GM04503 (cell line): ENCODE measurements at regions not wholly inside any gene's neighbourhood (a gene's known extent, or its start where the extent isn't known, plus 50 kb on each side); places are given as distances from the start of the nearest gene placed in this dataset.
"Not testable (repeated sequence)": the region's sequence is repeated elsewhere in the genome, so short reads cannot be mapped to it uniquely, and the experiment has no call there.

ENCODE experiments used
- DNase-seq: peaks from one replicate; pipeline ENCODE4 v3.0.0-alpha.2; 2012; ENCODE audit warnings: low read depth

GRCh38 chr2:122020377-122020776, 264.9 kb downstream of the TSN start:
- DNase-seq: no peak

GRCh38 chr2:122021941-122022340, 266.5 kb downstream of the TSN start:
- no peak for DNase-seq

- no peak for DNase-seq
Observed at GRCh38 chr2:122022531-122022930, 267.1 kb downstream of the TSN start.

- DNase-seq: no peak
Observed at GRCh38 chr2:122023059-122023864, 267.8 kb downstream of the TSN start.

- no peak for DNase-seq
Observed at GRCh38 chr2:122027510-122028217, 272.2 kb downstream of the TSN start.

- peak; percentile 74 for DNase-seq
Observed at GRCh38 chr2:122028371-122029100, 273.1 kb downstream of the TSN start.

- DNase-seq: no peak
Observed at GRCh38 chr2:122029456-122029855, 274.0 kb downstream of the TSN start.

GRCh38 chr2:122029945-122030344, 274.5 kb downstream of the TSN start:
- DNase-seq: no peak

GRCh38 chr2:122031544-122032263, 276.3 kb downstream of the TSN start:
- DNase-seq: no peak

GRCh38 chr2:122032264-122032645, 276.8 kb downstream of the TSN start:
- DNase-seq: no peak

- no peak for DNase-seq
Observed at GRCh38 chr2:122033778-122034177, 278.3 kb downstream of the TSN start.

- DNase-seq: no peak
Observed at GRCh38 chr2:122034344-122034743, 278.9 kb downstream of the TSN start.

GRCh38 chr2:122034777-122035176, 279.3 kb downstream of the TSN start:
- no peak for DNase-seq

- not testable (repeated sequence) for DNase-seq
Observed at GRCh38 chr2:122038816-122039215, 283.4 kb downstream of the TSN start.

GRCh38 chr2:122041455-122041854, 286.0 kb downstream of the TSN start:
- no peak for DNase-seq

- not testable (repeated sequence) for DNase-seq
Observed at GRCh38 chr2:122051659-122052058, 296.2 kb downstream of the TSN start.

- DNase-seq: no peak
Observed at GRCh38 chr2:122055521-122055931, 300.1 kb downstream of the TSN start.

- DNase-seq: no peak
Observed at GRCh38 chr2:122056853-122057252, 301.4 kb downstream of the TSN start.

GRCh38 chr2:122061206-122061605, 305.8 kb downstream of the TSN start:
- DNase-seq: no peak

- no peak for DNase-seq
Observed at GRCh38 chr2:122061831-122062230, 306.4 kb downstream of the TSN start.

GRCh38 chr2:122062506-122062905, 307.1 kb downstream of the TSN start:
- no peak for DNase-seq

GRCh38 chr2:122063716-122064115, 308.3 kb downstream of the TSN start:
- DNase-seq: no peak
